GM18507 (cell line): ENCODE measurements at regions not wholly inside any gene's neighbourhood (a gene's known extent, or its start where the extent isn't known, plus 50 kb on each side); places are given as distances from the start of the nearest gene placed in this dataset.

Experiments used
- DNase-seq: peaks from one replicate; pipeline ENCODE4 v3.0.0; 2011; ENCODE audit warnings: low read depth; ENCODE audit not compliant: insufficient read length; ENCODE audit errors: extremely low spot score
- FAIRE-seq: peaks from 2 replicates; lab custom pipeline; 2011; peaks lifted over from hg19 to GRCh38; lab: Jason Lieb, UNC

GRCh38 chr10:28149746-28150145 is 150.9 kb upstream of the ODAD2 start:
- FAIRE-seq (no peak), DNase-seq (no peak)

GRCh38 chr10:28147706-28148105 is 148.8 kb upstream of the ODAD2 start:
- FAIRE-seq: no peak
- no peak for DNase-seq

- FAIRE-seq (no peak), DNase-seq (no peak)
Observed at GRCh38 chr10:28139138-28139537, 140.3 kb upstream of the ODAD2 start.

- DNase-seq (no peak), FAIRE-seq (no peak)
Observed at GRCh38 chr10:28137907-28138880, 139.3 kb upstream of the ODAD2 start.

- FAIRE-seq (no peak), DNase-seq (no peak)
Observed at GRCh38 chr10:28135258-28135657, 136.4 kb upstream of the ODAD2 start.

- FAIRE-seq: no peak
- no peak for DNase-seq
Observed at GRCh38 chr10:28130267-28130666, 131.4 kb upstream of the ODAD2 start.

- DNase-seq (no peak), FAIRE-seq (no peak)
Observed at GRCh38 chr10:28127881-28128280, 129.0 kb upstream of the ODAD2 start.

GRCh38 chr10:28125701-28126100 is 126.8 kb upstream of the ODAD2 start:
- FAIRE-seq: no peak
- DNase-seq: no peak

- FAIRE-seq: no peak
- no peak for DNase-seq
Observed at GRCh38 chr10:28120795-28121194, 121.9 kb upstream of the ODAD2 start.

- FAIRE-seq (no peak), DNase-seq (no peak)
Observed at GRCh38 chr10:28120043-28120749, 121.3 kb upstream of the ODAD2 start.

- DNase-seq (no peak), FAIRE-seq (peak; percentile 15)
Observed at GRCh38 chr10:28118985-28119628, 120.2 kb upstream of the ODAD2 start.

GRCh38 chr10:28113202-28113601 is 114.3 kb upstream of the ODAD2 start:
- no peak for FAIRE-seq
- DNase-seq: no peak

- no peak for DNase-seq
- FAIRE-seq: no peak
Observed at GRCh38 chr10:28111712-28112111, 112.8 kb upstream of the ODAD2 start.

- DNase-seq (no peak), FAIRE-seq (no peak)
Observed at GRCh38 chr10:28105561-28105960, 106.7 kb upstream of the ODAD2 start.

- DNase-seq (no peak), FAIRE-seq (no peak)
Observed at GRCh38 chr10:28097633-28098032, 98.8 kb upstream of the ODAD2 start.

- no peak for DNase-seq
- FAIRE-seq: no peak
Observed at GRCh38 chr10:28095791-28096378, 97.0 kb upstream of the ODAD2 start.

- DNase-seq (no peak), FAIRE-seq (no peak)
Observed at GRCh38 chr10:28094121-28094520, 95.2 kb upstream of the ODAD2 start.

- FAIRE-seq: no peak
Observed at GRCh38 chr10:28091913-28092312, 93.0 kb upstream of the ODAD2 start.

GRCh38 chr10:28090506-28090905 is 91.6 kb upstream of the ODAD2 start:
- FAIRE-seq (no peak), DNase-seq (no peak)

More at GRCh38 chr10:28091913-28092312, 93.0 kb upstream of the ODAD2 start:
- no peak for DNase-seq

GRCh38 chr10:28089467-28089866 is 90.6 kb upstream of the ODAD2 start:
- no peak for DNase-seq
- FAIRE-seq: no peak
